ENCODE measurements at regions not wholly inside any gene's neighbourhood (a gene's known extent, or its start where the extent isn't known, plus 50 kb on each side); places are given as distances from the start of the nearest gene placed in this dataset.

DNA sequence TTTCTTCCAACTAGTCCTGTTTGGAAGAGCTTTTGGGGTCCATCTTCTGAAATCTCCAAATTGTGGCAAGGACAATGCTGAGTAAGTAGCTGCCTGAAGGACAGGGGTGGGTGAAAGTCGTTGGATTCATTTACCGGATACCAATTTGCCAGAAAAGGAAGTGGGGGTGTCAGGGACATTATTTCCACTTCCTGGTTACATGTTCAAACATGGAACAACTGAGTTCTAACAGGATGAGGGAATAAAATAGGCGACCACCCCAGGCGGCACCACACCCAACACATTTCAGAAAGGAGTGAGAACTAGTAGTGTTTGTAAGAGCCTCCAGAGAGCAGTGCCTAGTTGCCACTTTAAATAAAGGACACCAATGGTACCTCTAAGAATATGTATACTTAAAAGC is 158.6 kb upstream of the SERTAD2 start:
- Mint-ChIP-seq H3K9me3 (no peaks in the 10 kb centered on the region; a peak in 1 of 5 replicates), H3K4me1 (peaks cover 0 to 2% of the 10 kb centered on the region in 2 experiments; a peak in 3 of 4 replicates), H3K27me3 (ENCODE audit: low read depth) (peaks cover 8% of the 10 kb centered on the region), H3K4me3 (no peak overlapping the region), H3K27ac (no peak overlapping the region), H3K36me3 (ENCODE audit: insufficient read depth in 1 of 3, low read depth in 3 of 3) (no peaks in the 10 kb centered on the region)
- Histone ChIP-seq H3K23ac (ENCODE audit: insufficient read length, low read depth, low read length) (no peak overlapping the region), H3K56ac (ENCODE audit: insufficient read length, low read depth, low read length) (no peak overlapping the region), H2BK12ac (ENCODE audit: insufficient read length, low read depth, low read length) (no peak overlapping the region), H2BK20ac (ENCODE audit: low read depth, low read length, poor library complexity, severe bottlenecking) (no peak overlapping the region), H2AK5ac (ENCODE audit: insufficient read length, low read length) (no peak overlapping the region), H4K91ac (ENCODE audit: insufficient read length, low read depth, low read length) (no peak overlapping the region), H2AFZ (ENCODE audit: low read length) (no peak overlapping the region), H3K27ac (ENCODE audit: insufficient read length, low read depth, low read length) (no peak overlapping the region), H3K79me2 (ENCODE audit: insufficient read depth, low read length) (no peaks in the 10 kb centered on the region), H3K23me2 (ENCODE audit: insufficient read length, low read depth, low read length, poor library complexity, severe bottlenecking) (no peaks in the 10 kb centered on the region), H2BK5ac (ENCODE audit: insufficient read length, low read length) (no peak overlapping the region), H2BK120ac (ENCODE audit: low read depth, low read length, poor library complexity, severe bottlenecking) (no peak overlapping the region), H2BK15ac (ENCODE audit: low read depth, low read length) (no peak overlapping the region), H4K8ac (replicated peaks; ENCODE audit: insufficient read length, low read depth, low read length) (no peak overlapping the region), H3K9me3 (ENCODE audit: control insufficient read depth, low read depth, low read length) (no peaks in the 10 kb centered on the region), H3T11ph (ENCODE audit: low read length) (no peak overlapping the region), H3K14ac (ENCODE audit: insufficient read depth, low read length) (no peak overlapping the region), H3K9ac (ENCODE audit: extremely low read depth, insufficient read length, low read length) (no peak overlapping the region), H3K79me1 (ENCODE audit: insufficient read depth, low read depth, low read length, poor library complexity, severe bottlenecking) (no peaks in the 10 kb centered on the region), H3K4me1 (ENCODE audit: insufficient read depth, low read length) (no peaks in the 10 kb centered on the region), H3K27me3 (ENCODE audit: insufficient read depth, low read length) (no peaks in the 10 kb centered on the region), H4K5ac (ENCODE audit: insufficient read length, low read depth, low read length) (no peak overlapping the region), H4K20me1 (ENCODE audit: control insufficient read depth, insufficient read depth, insufficient read length) (no peaks in the 10 kb centered on the region), H3K4me2 (ENCODE audit: insufficient read depth, insufficient read length, low read length) (no peak overlapping the region), H3K4ac (ENCODE audit: low read depth, low read length) (no peak overlapping the region), H3K18ac (ENCODE audit: insufficient read length, low read depth, low read length) (no peak overlapping the region)
- WGBS (ENCODE audit: extremely low coverage, insufficient read length, low lambda C conversion rate), result no CpG with 5 or more reads among the region's 4 CpGs
- no peak for TF ChIP-seq CTCF (conservative IDR thresholded peaks at IDR 0.05)
- DNase-seq, result no peak

All from H9 (cell line).